CD4-positive, alpha-beta T cell treated with Interleukin-21 for 1 hour (primary cell): ENCODE measurements at regions not wholly inside any gene's neighbourhood (a gene's known extent, or its start where the extent isn't known, plus 50 kb on each side); places are given as distances from the start of the nearest gene placed in this dataset.
"Not testable (repeated sequence)": the region's sequence is repeated elsewhere in the genome, so short reads cannot be mapped to it uniquely, and the experiment has no call there.

Experiments
- DNase-seq: peaks from one replicate; pipeline ENCODE4 v3.0.0-alpha.2; 2020

DNA sequence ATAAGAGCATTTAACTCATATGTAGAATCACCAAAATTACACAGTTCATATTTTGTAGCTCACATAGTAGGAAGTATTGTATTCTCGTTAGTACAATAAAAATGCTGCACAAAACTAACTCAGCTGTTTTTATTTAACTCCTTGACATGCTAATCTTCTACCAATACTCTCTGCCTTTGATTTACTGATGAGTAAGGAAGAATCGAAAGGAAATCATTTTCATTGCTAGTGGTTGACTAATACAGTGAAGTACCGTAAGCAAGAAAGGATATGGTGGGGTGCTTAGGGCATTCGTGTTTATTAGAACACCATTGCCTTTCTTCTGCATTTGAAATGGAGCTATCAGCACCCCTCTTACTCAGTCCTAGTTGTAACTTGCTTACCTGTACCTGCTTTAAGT is 1239.1 kb upstream of the TENM3 start:
- DNase-seq: no peak

DNA sequence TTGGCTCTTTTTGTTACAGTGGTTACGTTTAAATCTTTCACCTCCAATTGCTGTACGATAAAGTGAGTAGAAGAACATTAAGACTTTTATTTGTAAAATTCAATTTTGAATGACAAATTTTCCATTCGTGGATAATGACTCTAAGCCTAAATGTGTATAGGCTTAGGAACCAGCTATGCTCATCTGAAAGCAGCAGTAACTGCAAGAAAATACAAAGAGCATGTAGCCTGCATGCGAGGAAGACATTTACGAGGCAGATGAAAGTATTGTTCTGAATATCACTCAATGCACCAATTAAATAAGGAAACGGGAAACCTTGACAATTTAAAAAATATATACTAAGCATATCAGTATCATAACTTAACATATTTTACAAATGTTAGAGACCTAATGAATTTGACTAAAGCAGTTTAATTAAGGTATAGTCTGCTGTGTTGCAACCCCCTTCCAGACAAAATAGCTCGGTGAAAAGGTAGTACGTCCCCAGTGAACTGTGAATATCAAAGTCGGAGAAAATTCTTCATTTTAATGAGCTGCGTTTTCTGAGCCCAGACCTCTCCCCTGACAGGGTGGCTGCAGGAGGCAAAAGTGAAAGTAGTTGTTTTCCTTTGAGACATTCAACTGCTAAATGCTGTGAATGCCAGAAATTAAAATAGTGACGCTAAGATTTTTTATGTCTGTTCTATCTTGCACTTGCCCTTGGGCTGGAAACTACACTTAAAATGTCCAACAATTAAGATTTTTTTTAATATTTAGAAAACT is 1236.5 kb upstream of the TENM3 start:
- DNase-seq: no peak

DNA sequence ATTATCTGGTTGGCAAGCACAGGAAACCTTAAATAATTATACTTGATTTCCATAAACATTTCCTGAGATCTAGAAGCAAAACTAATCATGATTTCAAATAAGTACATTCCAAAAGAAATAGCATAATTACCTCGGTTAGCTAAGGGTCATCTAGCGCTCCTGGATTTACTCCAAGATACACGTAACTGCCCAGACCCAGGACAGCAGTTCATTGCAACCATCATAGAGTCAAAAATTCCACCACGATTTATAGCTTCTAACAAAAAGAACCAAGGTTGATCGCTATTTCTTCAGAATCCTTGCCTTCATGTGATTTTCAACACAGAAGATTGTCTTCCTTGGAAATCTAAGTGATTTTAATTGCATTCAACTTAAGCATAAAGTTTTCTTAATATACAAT is 1235.5 kb upstream of the TENM3 start:
- DNase-seq: no peak

DNA sequence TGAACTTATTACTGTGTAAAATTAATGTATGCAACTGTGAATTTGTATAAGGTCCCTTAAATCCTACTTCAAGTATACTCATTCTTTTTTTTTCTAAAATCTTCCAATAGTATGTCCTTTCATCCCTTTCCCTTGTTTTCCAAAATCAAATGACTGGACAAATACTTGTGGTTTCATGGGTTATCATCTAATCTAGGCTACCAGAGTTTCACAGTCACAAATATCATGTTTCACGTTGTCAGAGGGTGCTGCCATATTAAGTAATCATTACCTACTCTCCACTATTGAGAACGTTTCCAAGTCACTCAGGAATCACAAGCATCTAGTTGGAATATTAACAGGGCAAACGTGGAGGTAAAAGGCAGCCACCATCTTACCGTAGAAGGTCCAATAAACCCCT is 1235.0 kb upstream of the TENM3 start:
- DNase-seq: no peak

DNA sequence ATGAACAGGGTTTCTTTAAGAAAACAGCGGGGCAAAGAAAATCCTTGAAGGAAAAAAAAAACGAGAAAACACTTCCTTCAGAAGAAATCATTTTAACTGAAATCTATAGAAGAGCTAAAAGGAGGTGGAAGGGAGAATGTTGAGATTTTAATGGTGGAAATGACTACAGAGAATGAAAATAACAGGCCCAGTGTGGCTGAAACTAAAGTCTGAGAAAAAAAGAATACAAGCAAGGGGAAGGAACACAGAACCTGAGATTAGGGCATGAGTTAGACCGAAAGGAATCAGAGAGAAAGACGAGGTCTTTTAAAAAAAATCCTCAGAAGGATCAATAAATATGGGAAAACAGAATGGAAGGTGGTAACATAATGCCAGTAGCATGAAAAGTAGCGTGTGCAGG is 1230.0 kb upstream of the TENM3 start:
- no peak for DNase-seq

DNA sequence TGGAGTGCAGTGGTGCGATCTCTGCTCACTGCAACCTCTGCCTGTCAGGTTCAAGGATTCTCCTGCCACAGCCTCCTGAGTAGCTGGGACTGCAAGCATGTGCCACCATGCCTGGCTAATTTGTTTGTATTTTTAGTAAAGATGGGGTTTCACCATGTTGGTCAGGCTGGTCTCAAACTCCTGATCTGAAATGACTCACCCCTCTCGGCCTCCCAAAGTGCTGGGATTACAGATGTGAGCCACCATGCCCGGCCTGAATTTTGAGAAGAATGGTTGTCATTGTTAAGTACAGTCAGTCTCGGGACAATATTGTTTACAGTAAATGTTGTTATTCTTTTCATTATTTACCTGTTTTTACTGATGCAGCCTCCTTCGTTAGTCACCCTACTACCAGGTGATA is 1226.2 kb upstream of the TENM3 start:
- no peak for DNase-seq

DNA sequence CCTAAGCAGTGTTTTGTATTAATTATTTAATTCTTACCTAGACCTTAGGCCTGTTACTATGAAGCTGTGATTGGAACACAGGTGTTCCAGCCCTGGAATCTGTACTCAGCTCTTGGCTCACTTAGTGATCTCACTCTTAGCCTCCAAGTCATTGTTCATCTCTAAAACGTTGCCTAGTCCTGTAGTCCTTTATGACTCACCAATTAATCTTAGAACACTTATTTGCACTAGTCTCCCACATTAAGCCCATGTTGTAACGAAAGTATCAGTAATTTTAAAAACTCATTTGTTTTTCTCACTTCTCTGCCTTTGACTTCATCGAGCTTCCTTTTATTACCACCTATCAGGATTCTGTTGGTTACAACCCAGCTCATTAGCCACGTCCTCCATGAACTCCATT is 1224.7 kb upstream of the TENM3 start:
- no peak for DNase-seq

DNA sequence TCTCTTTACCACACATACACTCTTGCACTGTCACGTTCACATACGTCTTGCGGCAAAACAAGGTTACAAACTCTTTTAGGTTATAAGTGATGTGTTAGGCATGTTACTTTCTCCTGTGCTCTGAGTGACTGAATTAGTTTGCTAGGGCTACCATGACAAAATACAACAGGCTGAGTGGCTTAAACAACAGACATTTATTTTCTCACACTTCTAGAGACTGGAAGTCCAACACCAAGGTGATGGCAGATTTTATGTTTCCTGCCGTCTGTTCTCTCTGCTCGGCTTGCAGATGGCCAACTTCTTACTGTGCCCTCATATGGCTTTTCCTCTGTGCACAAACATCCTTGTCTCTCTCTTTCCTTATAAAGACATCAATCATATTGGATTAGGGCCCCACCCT is 1224.3 kb upstream of the TENM3 start:
- no peak for DNase-seq

DNA sequence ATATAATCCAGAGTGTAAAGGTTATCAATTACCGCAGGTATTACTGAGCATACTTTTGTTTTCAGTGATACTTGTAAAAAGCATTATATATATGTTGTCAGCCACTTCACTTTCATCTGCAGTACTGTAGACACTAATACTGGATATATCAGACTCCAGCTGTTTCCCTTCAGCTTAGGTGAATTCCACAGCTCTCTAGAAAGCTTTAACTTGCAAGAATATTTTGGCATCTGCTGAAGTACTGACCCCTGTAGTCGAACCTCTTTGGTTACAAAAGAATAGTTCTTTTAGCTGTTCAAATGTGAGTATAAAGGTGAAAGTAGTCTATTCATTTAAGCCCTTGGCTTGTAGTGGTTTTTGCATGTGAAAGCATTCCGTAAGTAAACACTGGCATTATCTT is 1222.7 kb upstream of the TENM3 start:
- DNase-seq: no peak

DNA sequence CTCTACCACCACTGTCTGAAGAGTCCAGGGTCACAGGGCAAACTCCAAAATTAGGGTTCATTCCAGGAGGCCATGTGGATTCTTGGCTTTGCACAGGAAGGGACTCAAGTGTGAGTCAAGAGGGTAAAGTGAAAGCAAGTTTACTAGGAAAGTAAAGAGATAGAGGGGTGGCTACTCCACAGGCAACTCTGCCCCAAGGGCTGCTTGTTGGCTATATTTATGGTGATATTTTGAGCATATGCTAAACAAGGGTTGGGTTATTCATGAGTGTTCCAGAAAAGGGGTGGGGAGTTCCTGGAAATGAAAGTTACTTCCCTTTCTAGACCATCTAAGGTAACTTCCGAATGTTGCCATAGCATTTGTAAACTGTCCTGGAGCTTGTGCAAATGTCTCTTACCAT is 1222.0 kb upstream of the TENM3 start:
- DNase-seq: no peak

DNA sequence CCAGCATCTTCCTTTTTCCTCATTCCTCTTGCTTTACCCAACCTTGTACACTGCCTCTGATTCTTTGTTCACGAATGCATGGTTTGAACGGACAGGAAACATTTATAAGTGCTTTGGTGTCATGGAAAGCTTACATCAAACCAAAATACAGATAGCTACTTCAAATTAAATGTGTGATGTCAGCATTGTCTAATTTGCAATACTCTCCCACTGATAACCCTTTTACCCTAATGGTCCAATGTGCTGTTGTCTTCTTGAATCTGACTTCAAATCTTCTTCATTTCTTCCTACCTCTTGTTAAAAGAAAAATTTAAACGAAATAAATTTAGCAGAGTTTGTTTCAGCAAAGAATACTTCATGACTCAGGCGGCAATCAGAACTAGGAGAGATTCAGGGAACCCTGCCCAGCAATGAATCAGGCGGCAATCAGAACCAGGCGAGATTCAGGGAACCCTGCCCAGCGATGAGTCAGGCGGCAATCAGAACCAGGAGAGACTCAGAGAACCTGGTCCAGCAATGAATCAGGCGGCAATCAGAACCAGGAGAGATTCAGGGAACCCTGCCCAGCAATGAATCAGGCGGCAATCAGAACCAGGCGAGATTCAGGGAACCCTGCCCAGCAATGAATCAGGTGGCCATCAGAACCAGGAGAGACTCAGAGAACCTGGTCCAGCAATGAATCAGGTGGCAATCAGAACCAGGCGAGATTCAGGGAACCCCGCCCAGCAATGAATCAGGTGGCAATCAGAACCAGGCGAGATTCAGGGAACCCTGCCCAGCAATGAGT is 1212.9 kb upstream of the TENM3 start:
- not testable (repeated sequence) for DNase-seq

DNA sequence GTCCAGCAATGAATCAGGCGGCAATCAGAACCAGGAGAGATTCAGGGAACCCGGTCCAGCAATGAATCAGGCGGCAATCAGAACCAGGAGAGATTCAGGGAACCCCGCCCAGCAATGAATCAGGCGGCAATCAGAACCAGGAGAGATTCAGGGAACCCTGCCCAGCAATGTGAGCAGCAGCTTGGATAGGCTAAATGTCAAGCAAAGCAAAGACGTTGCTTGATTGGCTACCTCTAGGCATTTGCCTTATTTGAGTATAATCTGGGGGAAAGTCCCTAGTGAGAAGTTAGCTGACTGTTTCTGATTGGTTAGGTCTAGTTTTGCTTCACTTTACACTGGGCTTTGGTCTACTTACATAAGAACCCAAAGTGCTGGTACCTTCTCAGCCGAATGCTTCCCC is 1212.2 kb upstream of the TENM3 start:
- DNase-seq: no peak

DNA sequence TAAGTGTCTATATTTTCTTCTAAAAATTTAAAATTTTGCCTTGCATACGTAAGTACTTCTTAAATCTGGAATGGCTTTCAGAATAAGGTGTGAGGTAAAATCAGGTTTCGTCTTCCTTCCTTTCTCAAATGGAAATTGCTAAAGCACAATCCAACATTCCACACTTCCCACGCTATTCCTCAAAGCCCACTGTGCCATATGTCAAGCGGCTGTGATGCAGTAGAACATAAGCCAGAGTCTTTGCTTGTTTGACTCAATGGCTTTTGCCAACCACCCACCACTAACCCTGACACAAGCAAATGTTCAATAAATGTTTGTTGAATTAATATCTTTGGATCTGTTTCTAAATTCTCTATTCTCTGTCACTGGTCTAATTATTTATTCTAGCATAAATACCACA is 1199.7 kb upstream of the TENM3 start:
- no peak for DNase-seq

DNA sequence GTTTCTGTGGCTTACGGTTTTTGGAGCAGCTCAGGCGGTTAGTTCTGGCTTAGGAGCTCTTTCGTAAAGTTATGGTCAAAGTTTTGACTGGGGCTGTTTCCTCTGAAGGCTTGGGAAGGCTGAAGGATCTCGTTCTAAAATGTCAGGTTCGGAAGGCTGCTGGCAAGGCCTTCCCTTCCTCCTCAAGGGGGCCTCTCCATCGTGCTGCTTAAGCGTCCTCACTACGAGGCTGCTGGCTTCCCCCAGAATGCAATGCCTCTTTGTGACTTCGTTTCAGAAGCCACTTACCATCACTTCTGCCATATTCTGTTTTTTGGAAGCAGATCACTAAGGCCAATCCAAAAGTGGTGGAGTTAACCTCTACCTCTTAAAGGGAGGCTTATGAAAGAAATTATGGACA is 1196.4 kb upstream of the TENM3 start:
- DNase-seq: no peak

DNA sequence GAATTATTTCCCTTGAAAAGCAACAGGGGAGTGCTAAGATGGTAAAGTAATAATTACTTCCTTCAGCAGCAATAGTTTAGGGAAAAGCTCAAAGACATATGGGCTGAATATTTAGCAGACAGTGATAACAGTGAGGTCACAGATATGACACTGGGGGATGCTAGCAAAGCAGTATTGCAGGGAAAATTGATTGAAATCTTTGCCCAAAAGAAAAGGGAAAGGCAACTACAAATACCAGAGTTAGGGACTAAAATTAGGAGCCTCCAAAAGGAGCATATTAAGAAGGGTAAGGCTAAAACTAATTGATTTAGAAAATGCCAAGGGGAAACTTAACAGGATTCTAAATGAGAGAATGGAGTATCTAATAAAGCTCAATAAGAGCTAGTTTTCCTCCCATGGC is 1191.3 kb upstream of the TENM3 start:
- DNase-seq: no peak

DNA sequence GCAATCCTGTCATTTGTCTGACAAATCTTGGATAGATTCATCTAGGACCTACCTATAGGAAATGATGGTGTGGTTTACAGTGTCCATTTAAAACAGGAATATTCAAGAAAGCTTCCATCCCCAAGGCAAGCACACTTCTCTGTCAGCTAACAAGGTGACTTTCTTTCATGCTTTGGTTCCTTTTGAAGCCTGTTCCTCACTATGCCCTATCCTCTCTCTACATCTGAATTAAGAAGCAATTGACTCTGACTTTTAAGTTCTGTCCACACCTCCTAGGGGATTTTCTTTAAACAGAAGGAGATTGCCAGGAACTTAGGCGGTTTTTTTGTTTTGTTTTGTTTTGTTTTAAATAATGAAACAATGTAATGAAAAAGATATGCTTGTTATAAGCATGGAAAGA is 1181.4 kb upstream of the TENM3 start:
- DNase-seq: no peak

DNA sequence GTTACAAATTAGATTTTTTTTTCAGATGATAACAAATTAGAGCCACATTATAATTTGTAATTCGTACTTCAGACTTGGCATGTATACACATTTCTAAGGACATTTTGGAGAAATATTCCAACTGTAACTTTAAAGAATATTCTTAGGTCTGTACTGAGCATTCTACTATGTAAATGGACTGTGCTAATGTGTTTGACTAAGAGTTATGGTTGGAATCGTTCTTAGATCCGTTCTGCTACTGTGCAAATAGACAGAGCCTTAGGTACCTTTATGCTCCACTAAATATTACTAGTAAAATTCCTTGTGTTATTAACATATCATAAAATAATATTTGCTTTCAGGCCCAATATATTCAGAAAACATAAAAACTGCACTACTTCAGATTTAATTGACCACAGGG is 1180.0 kb upstream of the TENM3 start:
- no peak for DNase-seq

DNA sequence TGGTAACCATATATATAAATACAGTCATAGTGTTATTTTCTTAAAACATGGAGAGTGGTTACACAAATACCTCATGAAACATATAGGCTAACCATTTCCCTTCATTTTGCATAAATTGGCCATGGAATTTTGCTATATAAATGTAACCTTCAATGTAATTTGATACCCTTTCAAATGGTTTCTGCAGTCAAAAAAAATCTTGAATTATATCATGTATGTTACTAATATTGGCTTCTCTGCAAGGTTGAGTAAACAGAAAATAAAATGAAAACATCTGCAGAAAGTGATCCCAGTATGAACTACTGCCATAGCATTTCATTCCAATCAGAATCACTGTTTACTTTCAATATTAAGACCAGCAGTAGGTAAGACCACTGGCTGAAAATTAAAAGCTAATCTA is 1165.9 kb upstream of the TENM3 start:
- DNase-seq: no peak

DNA sequence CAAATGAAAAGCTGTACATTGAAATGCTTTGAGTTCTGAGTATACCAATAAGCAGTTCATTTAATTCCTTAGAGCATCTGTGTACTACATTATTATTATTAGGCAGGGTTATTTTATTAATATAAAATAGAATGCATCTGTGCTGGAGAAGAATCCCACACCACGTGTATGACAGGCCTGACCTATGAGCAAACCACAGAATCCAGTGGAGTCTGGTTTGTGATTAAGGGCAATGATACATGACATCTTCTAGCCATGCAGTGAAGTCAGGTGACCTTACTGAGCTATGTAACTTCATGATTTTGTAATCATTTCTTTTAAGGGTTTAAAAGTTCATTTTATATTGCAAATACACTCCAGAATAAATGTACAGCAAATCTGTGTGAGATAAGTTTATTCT is 1165.0 kb upstream of the TENM3 start:
- DNase-seq: no peak

DNA sequence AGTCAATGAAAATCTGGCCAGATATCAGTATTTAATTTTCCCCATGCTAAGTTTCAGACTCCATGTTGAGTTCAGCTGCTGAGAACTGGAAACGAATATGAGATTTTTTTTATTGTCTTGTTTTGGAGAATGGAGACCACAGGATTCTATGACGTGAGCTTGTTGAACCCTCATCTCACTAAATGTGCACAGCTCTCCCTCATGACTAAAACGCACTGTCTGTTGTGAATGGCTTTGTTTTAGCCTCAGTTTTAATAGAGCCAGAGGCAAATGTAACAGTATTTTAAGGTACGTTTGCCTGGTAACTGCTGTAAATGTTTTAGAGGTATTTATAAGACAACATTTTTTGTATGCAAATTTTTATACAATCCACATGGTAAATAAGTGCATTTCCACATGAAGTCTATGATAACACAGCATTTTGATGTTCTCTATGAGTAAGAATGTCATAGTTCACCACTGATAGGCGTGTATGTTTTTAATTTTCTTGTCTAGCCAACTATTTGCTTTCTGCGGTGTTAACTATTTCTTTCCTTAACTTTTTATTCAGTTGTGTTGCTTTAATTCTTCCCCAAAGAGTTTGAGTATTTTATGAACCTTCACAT is 1159.3 kb upstream of the TENM3 start:
- DNase-seq: no peak

DNA sequence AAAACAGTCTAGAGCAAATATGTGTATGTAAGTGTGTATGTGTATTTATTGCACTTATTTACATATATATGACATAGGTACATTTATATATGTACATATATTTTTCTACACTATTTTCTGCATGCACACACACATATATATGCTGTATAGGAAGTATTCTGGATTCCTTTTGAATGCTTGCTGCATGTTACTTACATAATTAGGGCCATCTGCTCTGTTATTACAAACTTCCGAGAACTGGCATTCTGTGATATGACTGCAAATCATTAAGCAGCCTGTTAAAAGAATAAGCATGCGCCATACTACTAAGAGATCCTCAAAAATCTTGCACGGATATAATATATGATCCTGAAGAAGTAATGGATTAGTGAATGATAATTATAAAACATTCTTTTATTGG is 1157.6 kb upstream of the TENM3 start:
- DNase-seq: no peak

DNA sequence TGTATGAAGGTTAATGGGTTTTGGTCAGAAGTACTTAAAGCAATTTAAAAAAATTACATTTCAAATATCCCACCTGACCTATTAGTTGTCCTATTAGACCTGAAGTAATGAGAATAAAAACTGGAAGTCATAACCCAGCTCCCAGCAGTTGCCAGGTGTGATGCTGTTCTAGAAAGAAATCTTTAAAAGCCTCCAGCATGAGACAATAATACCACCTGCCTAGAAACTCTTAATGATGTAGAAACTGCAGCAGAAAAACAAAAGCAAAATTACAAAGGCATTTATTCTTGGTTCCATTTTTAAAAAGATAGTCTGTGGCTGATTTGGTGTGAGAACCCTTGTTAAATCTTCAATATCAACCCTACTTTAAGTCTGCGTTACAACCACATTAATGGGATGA is 1137.7 kb upstream of the TENM3 start:
- DNase-seq: no peak

DNA sequence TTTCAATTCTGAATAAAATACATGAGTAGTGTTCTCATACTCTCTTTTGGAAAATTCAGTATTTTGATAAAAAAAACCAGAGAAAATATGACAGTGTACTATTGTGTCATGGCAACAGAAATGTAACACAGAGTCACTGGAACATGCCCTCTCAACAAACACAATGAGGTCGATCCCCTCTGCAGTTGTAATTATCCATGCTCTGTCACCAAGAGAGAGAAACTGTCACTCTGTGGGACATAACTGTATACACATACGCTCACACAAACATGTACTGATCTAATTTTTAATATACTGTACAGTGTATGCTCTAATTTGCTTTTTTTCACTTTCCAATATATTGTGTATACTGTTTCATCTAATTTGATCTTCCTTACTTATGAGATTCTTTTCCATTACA is 1136.8 kb upstream of the TENM3 start:
- no peak for DNase-seq

DNA sequence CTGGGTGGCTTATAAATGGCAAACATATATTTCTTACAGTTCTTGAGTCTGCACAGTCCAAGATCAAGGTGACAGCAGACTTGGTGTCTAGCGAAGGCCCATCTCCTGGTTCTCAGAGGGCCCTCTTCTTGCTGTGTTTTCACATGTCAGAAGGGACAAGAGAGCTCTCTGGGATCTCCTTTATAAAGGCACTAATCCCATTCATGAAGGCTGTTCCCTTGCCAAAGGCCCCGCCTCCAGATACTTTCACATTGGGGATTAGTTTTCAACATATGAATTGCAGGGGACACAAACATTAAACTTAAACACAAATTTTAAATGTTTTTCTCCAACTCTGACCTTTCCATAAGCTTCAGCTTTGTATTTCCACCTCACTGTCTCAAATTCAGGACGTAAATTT is 1135.0 kb upstream of the TENM3 start:
- no peak for DNase-seq
